DND-41 (cell line): ENCODE measurements at regions not wholly inside any gene's neighbourhood (a gene's known extent, or its start where the extent isn't known, plus 50 kb on each side); places are given as distances from the start of the nearest gene placed in this dataset.

Source experiments
- CTCF ChIP-seq: IDR thresholded peaks from 2 replicates; pipeline ENCODE4 v1.5.1; 2012; ENCODE audit warnings: borderline replicate concordance, low read length, moderate library complexity, mild to moderate bottlenecking; ENCODE audit not compliant: poor library complexity, severe bottlenecking; ENCODE audit errors: extremely low read depth
- EZH2 ChIP-seq: IDR thresholded peaks from 3 replicates; pipeline ENCODE4 v1.6.1; 2012; ENCODE audit warnings: borderline replicate concordance, low read depth, mild to moderate bottlenecking, moderate library complexity, low read length, inconsistent platforms; ENCODE audit not compliant: severe bottlenecking

GRCh38 chr20:10749084-10749483, 75.3 kb upstream of the JAG1 start:
- TF ChIP-seq CTCF (no peak), EZH2 (no peak)
